Testis (tissue), 2 donors: ENCODE measurements at regions not wholly inside any gene's neighbourhood (a gene's known extent, or its start where the extent isn't known, plus 50 kb on each side); places are given as distances from the start of the nearest gene placed in this dataset.

Experiments used
- DNase-seq: peaks from one replicate; pipeline ENCODE4 v3.0.0-alpha.2; 2019
- H3K27ac ChIP-seq, 2 donors: fragments of 200-600 bp; sonication (generic); one replicate each; pipeline ENCODE4 v1.5.1; 2019
- H3K27me3 ChIP-seq: fragments of 200-600 bp; sonication (generic); one replicate; pipeline ENCODE4 v1.5.1; 2019
- H3K36me3 ChIP-seq: fragments of 200-600 bp; sonication (generic); one replicate; pipeline ENCODE4 v1.5.1; 2017; ENCODE audit warnings: low read depth; ENCODE audit errors: missing control alignments
- H3K4me1 ChIP-seq: fragments of 200-600 bp; sonication (generic); one replicate; pipeline ENCODE4 v1.5.1; 2019
- H3K4me3 ChIP-seq, 2 donors: fragments of 200-600 bp; sonication (generic); one replicate each; pipeline ENCODE4 v1.5.1; 2017 to 2019
- H3K9me3 ChIP-seq: fragments of 200-600 bp; sonication (generic); one replicate; pipeline ENCODE4 v1.5.1; 2017
- POLR2A ChIP-seq: fragments of 450-650 bp; IDR thresholded peaks from one replicate; pipeline ENCODE4 v1.6.1; 2017; ENCODE audit warnings: antibody characterized with exemption, mild to moderate bottlenecking, moderate library complexity
- WGBS, 2 donors: methylation state at CpG; one replicate each; pipeline ENCODE4 v1.1.5; 2018; 5-methylcytosine and 5-hydroxymethylcytosine counted together
- intact Hi-C: fragments of 100-400 bp; cut with DNase I; formaldehyde crosslinking; loops from one replicate; pipeline ENCODE4 v1.15.1; 2023; ENCODE audit warnings: low total_unique reads
- TF ChIP-seq, protein P1 (sequence below), 3 experiments: fragments of 450-650 bp in 2 of 3; fragments of 200-600 bp in 1 of 3; sonication (generic) in 1 of 3; IDR thresholded peaks; one replicate each; pipeline ENCODE4 v1.5.1; 2016 to 2019; ENCODE audit warnings: antibody characterized with exemption in 3 of 3, mild to moderate bottlenecking in 2 of 3, moderate library complexity in 1 of 3

DNA sequence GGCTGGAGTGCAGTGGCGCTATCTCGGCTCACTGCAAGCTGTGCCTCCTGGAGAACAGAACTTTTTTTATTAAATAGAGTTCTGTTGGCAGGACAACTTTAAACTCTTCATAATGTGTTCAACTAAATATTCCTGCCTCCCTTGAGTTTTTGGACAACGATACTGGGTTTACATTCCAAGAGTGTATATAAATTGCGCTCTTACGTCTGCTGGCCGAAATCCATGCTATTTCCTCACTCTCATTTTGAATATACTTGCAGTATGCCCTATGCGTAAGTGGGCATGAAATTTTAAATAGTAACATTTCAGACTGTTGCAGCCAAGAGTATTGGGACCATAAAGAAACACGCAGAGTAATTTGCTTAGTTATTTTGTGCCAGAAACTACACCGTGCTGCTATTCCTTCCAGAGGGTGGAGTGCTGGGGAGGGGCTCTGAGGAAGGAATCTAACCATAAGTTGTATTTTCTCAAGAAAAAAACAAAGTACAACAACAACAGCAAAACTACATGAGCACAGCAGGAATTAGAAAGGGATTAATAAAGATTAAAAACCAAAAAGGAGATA is 480.0 kb downstream of the NLGN4X start:
- WGBS, 2 donors = 28 to 44% methylated on average over 9 of the region's 9 CpGs
- intact Hi-C loops = no loop called here

DNA sequence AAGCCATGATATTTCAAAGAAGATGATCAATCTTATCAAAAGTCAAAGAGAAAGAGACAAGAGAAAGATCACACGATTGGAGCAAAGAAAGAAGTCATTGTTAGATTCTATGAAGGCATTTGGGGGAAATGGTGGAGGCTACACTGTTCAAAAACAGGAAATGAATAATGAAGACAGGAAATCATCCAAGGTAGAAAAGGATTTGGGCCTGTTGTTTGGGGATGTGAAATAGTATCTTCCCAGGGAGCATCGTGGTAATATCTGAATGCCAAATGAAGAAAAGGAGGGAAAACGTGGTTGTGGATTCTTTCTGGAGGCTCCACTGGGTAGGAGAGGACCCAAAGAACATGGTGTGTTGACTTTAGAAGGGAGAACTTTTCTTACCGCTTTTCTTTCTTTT is 482.4 kb downstream of the NLGN4X start:
- Histone ChIP-seq H3K9me3 (no peaks in the 10 kb centered on the region), H3K4me1 (no peaks in the 10 kb centered on the region), H3K27me3 (no peaks in the 10 kb centered on the region), H3K27ac (no peak overlapping the region), H3K36me3 (no peaks in the 10 kb centered on the region), H3K4me3 (no peak overlapping the region)
- no peak for TF ChIP-seq POLR2A
- TF ChIP-seq, protein P1, sequence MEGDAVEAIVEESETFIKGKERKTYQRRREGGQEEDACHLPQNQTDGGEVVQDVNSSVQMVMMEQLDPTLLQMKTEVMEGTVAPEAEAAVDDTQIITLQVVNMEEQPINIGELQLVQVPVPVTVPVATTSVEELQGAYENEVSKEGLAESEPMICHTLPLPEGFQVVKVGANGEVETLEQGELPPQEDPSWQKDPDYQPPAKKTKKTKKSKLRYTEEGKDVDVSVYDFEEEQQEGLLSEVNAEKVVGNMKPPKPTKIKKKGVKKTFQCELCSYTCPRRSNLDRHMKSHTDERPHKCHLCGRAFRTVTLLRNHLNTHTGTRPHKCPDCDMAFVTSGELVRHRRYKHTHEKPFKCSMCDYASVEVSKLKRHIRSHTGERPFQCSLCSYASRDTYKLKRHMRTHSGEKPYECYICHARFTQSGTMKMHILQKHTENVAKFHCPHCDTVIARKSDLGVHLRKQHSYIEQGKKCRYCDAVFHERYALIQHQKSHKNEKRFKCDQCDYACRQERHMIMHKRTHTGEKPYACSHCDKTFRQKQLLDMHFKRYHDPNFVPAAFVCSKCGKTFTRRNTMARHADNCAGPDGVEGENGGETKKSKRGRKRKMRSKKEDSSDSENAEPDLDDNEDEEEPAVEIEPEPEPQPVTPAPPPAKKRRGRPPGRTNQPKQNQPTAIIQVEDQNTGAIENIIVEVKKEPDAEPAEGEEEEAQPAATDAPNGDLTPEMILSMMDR (IDR thresholded peaks at IDR 0.05) = no peak
- intact Hi-C loops = no loop called here
- 78 to 86% methylated on average over 4 of the region's 4 CpGs for WGBS, 2 donors
- DNase-seq = no peak

More for the DNA sequence above, 480.0 kb downstream of the NLGN4X start:
- no peak overlapping the region for H3K4me3 ChIP-seq
- H3K36me3 ChIP-seq = no peaks in the 10 kb centered on the region
- TF ChIP-seq, protein P1 (IDR thresholded peaks at IDR 0.05) = no peak
- no peak for TF ChIP-seq POLR2A
- H3K27me3 ChIP-seq = no peaks in the 10 kb centered on the region
- DNase-seq = no peak
- H3K9me3 ChIP-seq = no peaks in the 10 kb centered on the region
- H3K27ac ChIP-seq = no peak overlapping the region
- no peaks in the 10 kb centered on the region for H3K4me1 ChIP-seq

GRCh38 chrX:5733501-5733900 is 495.2 kb downstream of the NLGN4X start:
- TF ChIP-seq POLR2A = no peak
- TF ChIP-seq, protein P1 (IDR thresholded peaks at IDR 0.05) = no peak
- no peak for DNase-seq
- Histone ChIP-seq H3K36me3 (no peaks in the 10 kb centered on the region), H3K27me3 (no peaks in the 10 kb centered on the region), H3K4me1 (no peaks in the 10 kb centered on the region), H3K27ac (no peak overlapping the region), H3K4me3 (no peak overlapping the region), H3K9me3 (no peaks in the 10 kb centered on the region)
- WGBS, 2 donors = 41 to 93% methylated on average over 3 of the region's 3 CpGs
- intact Hi-C loops = no loop called here

DNA sequence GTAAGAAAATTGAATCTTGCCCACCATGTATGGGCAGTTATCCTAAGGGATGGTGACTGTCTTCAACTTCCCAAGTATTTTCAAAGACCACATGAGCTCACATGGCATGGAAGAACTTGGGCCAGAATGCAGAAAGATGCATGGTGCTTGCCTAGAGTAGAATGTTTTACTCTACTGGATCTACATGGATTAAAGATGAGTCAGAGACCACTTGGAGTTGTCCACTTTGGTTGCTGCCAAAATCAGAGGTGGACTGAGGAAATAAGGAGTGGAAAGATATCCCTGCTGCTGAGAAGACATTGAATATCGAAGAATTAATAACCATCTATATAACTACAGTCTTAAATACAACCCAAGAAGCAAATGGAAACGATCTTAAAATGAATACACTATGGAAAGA is 498.1 kb downstream of the NLGN4X start:
- TF ChIP-seq POLR2A = no peak
- TF ChIP-seq, protein P1 (IDR thresholded peaks at IDR 0.05) = no peak

DNA sequence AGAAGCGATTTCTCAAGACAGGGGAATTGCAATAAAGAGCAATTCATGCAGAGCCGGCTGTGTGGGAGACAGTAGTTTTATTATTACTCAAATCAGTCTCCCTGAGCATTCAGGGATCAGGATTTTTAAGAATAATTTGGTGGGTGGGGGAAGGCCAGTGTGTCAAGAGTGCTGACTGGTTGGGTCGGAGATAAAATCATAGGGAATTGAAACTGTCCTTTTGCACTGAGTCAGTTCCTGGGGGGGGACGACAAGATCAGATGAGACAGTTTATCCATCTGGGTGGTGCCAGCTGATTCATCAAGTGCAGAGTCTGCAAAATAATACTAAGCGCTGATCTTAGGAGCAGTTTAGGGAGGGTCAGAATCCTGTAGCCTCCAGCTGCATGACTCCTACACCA is 502.4 kb downstream of the NLGN4X start:
- WGBS, 2 donors = 75 to 84% methylated on average over 4 to 5 of the region's 5 CpGs
- Histone ChIP-seq H3K27ac (no peak overlapping the region), H3K27me3 (no peaks in the 10 kb centered on the region), H3K4me1 (no peaks in the 10 kb centered on the region), H3K4me3 (no peak overlapping the region), H3K9me3 (no peaks in the 10 kb centered on the region), H3K36me3 (no peaks in the 10 kb centered on the region)
- no peak for DNase-seq
- TF ChIP-seq, protein P1 (IDR thresholded peaks at IDR 0.05) = no peak
- no peak for TF ChIP-seq POLR2A
- intact Hi-C loops = no loop called here

More for the DNA sequence above, 498.1 kb downstream of the NLGN4X start:
- DNase-seq = no peak
- no peak overlapping the region for H3K4me3 ChIP-seq
- H3K27me3 ChIP-seq = no peaks in the 10 kb centered on the region
- H3K4me1 ChIP-seq = no peaks in the 10 kb centered on the region
- H3K36me3 ChIP-seq = no peaks in the 10 kb centered on the region
- WGBS, 2 donors = 50 to 91% methylated on average over 2 of the region's 2 CpGs
- H3K9me3 ChIP-seq = no peaks in the 10 kb centered on the region
- intact Hi-C loops = no loop called here
- no peak overlapping the region for H3K27ac ChIP-seq
